ENCODE measurements at regions not wholly inside any gene's neighbourhood (a gene's known extent, or its start where the extent isn't known, plus 50 kb on each side); places are given as distances from the start of the nearest gene placed in this dataset.
"Not testable (repeated sequence)": the region's sequence is repeated elsewhere in the genome, so short reads cannot be mapped to it uniquely, and the experiment has no call there.

- not testable (repeated sequence) for H3K4me3 ChIP-seq (ENCODE audit: low read depth, low read length); H3K9ac ChIP-seq (ENCODE audit: low read length); H3K79me2 ChIP-seq (ENCODE audit: control insufficient read depth, insufficient read depth, low read length, poor library complexity); H3K23ac ChIP-seq (ENCODE audit: low read length); H4K91ac ChIP-seq (ENCODE audit: low read depth, low read length); H4K8ac ChIP-seq (ENCODE audit: low read depth, low read length); H3K18ac ChIP-seq (ENCODE audit: low read length); H3K27me3 ChIP-seq (ENCODE audit: insufficient read depth, low read length); H2BK12ac ChIP-seq (ENCODE audit: low read length); H3K79me1 ChIP-seq (ENCODE audit: low read length); H3K36me3 ChIP-seq (ENCODE audit: control insufficient read depth in 1 of 2, insufficient read depth in 2 of 2, low read length in 2 of 2); H4K12ac ChIP-seq (ENCODE audit: low read depth, low read length); H3K4ac ChIP-seq (ENCODE audit: low read depth, low read length); H3K27ac ChIP-seq (ENCODE audit: low read depth, low read length); H3K14ac ChIP-seq (ENCODE audit: low read length); H3K4me1 ChIP-seq (ENCODE audit: control insufficient read depth in 1 of 2, insufficient read depth in 2 of 2, low read length in 2 of 2); DNase-seq; H2BK120ac ChIP-seq (ENCODE audit: insufficient read depth, low read length, poor library complexity); H3K9me3 ChIP-seq (ENCODE audit: insufficient read depth, low read depth, low read length); H2AFZ ChIP-seq (ENCODE audit: insufficient read depth, low read length, poor library complexity); H2BK5ac ChIP-seq (ENCODE audit: low read depth, low read length, poor library complexity); H2AK5ac ChIP-seq (ENCODE audit: low read length); H3K4me2 ChIP-seq (ENCODE audit: low read length)
- no CpG with 5 or more reads among the region's 5 CpGs for WGBS (ENCODE audit: extremely low coverage, insufficient coverage, insufficient read length)
Observed at GRCh38 chr14:106344065-106344614, 817.8 kb downstream of the TMEM121 start.

- not testable (repeated sequence) for H2BK12ac ChIP-seq (ENCODE audit: low read length); H3K9me3 ChIP-seq (ENCODE audit: insufficient read depth, low read depth, low read length); DNase-seq; H2AFZ ChIP-seq (ENCODE audit: insufficient read depth, low read length, poor library complexity); H3K36me3 ChIP-seq (ENCODE audit: control insufficient read depth in 1 of 2, insufficient read depth in 2 of 2, low read length in 2 of 2); H2BK120ac ChIP-seq (ENCODE audit: insufficient read depth, low read length, poor library complexity); H3K4me1 ChIP-seq (ENCODE audit: control insufficient read depth in 1 of 2, insufficient read depth in 2 of 2, low read length in 2 of 2); H3K27me3 ChIP-seq (ENCODE audit: insufficient read depth, low read length); H4K91ac ChIP-seq (ENCODE audit: low read depth, low read length); H2BK5ac ChIP-seq (ENCODE audit: low read depth, low read length, poor library complexity); H2AK5ac ChIP-seq (ENCODE audit: low read length); H3K4ac ChIP-seq (ENCODE audit: low read depth, low read length); H3K23ac ChIP-seq (ENCODE audit: low read length); H3K27ac ChIP-seq (ENCODE audit: low read depth, low read length); H4K8ac ChIP-seq (ENCODE audit: low read depth, low read length); H3K4me2 ChIP-seq (ENCODE audit: low read length); H3K79me1 ChIP-seq (ENCODE audit: low read length); H3K9ac ChIP-seq (ENCODE audit: low read length); H4K12ac ChIP-seq (ENCODE audit: low read depth, low read length); H3K79me2 ChIP-seq (ENCODE audit: control insufficient read depth, insufficient read depth, low read length, poor library complexity); H3K4me3 ChIP-seq (ENCODE audit: low read depth, low read length); H3K14ac ChIP-seq (ENCODE audit: low read length); H3K18ac ChIP-seq (ENCODE audit: low read length)
- WGBS (ENCODE audit: extremely low coverage, insufficient coverage, insufficient read length) = no CpG with 5 or more reads among the region's 5 CpGs
Observed at GRCh38 chr14:106344791-106345479, 818.6 kb downstream of the TMEM121 start.

- H3K79me1 ChIP-seq (ENCODE audit: low read length) = no peaks in the 10 kb centered on the region
- no peak overlapping the region for H3K14ac ChIP-seq (ENCODE audit: low read length)
- no peak overlapping the region for H3K4me3 ChIP-seq (ENCODE audit: low read depth, low read length)
- no peak for DNase-seq
- no peak overlapping the region for H3K27ac ChIP-seq (ENCODE audit: low read depth, low read length)
- no peaks in the 10 kb centered on the region for H3K79me2 ChIP-seq (ENCODE audit: control insufficient read depth, insufficient read depth, low read length, poor library complexity)
- no peaks in the 10 kb centered on the region for H3K27me3 ChIP-seq (ENCODE audit: insufficient read depth, low read length)
- no peak overlapping the region for H4K12ac ChIP-seq (ENCODE audit: low read depth, low read length)
- H3K9ac ChIP-seq (ENCODE audit: low read length) = no peak overlapping the region
- no peaks in the 10 kb centered on the region for H3K9me3 ChIP-seq (ENCODE audit: insufficient read depth, low read depth, low read length)
- no peak overlapping the region for H4K91ac ChIP-seq (ENCODE audit: low read depth, low read length)
- H4K8ac ChIP-seq (ENCODE audit: low read depth, low read length) = no peak overlapping the region
- H2BK12ac ChIP-seq (ENCODE audit: low read length) = no peak overlapping the region
- no CpG with 5 or more reads among the region's 8 CpGs for WGBS (ENCODE audit: extremely low coverage, insufficient coverage, insufficient read length)
- H3K23ac ChIP-seq (ENCODE audit: low read length) = no peak overlapping the region
- no peak overlapping the region for H2BK5ac ChIP-seq (ENCODE audit: low read depth, low read length, poor library complexity)
- no peak overlapping the region for H2AK5ac ChIP-seq (ENCODE audit: low read length)
- no peaks in the 10 kb centered on the region for H3K36me3 ChIP-seq (ENCODE audit: control insufficient read depth in 1 of 2, insufficient read depth in 2 of 2, low read length in 2 of 2)
- no peaks in the 10 kb centered on the region for H3K4me1 ChIP-seq (ENCODE audit: control insufficient read depth in 1 of 2, insufficient read depth in 2 of 2, low read length in 2 of 2)
- H2AFZ ChIP-seq (ENCODE audit: insufficient read depth, low read length, poor library complexity) = no peak overlapping the region
- H3K4me2 ChIP-seq (ENCODE audit: low read length) = no peak overlapping the region
- H2BK120ac ChIP-seq (ENCODE audit: insufficient read depth, low read length, poor library complexity) = no peak overlapping the region
- H3K4ac ChIP-seq (ENCODE audit: low read depth, low read length) = no peak overlapping the region
- H3K18ac ChIP-seq (ENCODE audit: low read length) = no peak overlapping the region
Observed at GRCh38 chr14:106346084-106346483, 819.7 kb downstream of the TMEM121 start.

- H3K79me2 ChIP-seq (ENCODE audit: control insufficient read depth, insufficient read depth, low read length, poor library complexity) = no peaks in the 10 kb centered on the region
- no peaks in the 10 kb centered on the region for H3K36me3 ChIP-seq (ENCODE audit: control insufficient read depth in 1 of 2, insufficient read depth in 2 of 2, low read length in 2 of 2)
- no peak overlapping the region for H4K91ac ChIP-seq (ENCODE audit: low read depth, low read length)
- DNase-seq = no peak
- H3K79me1 ChIP-seq (ENCODE audit: low read length) = no peaks in the 10 kb centered on the region
- H2BK5ac ChIP-seq (ENCODE audit: low read depth, low read length, poor library complexity) = no peak overlapping the region
- H3K9me3 ChIP-seq (ENCODE audit: insufficient read depth, low read depth, low read length) = no peaks in the 10 kb centered on the region
- no peak overlapping the region for H3K23ac ChIP-seq (ENCODE audit: low read length)
- no peak overlapping the region for H4K8ac ChIP-seq (ENCODE audit: low read depth, low read length)
- no peaks in the 10 kb centered on the region for H3K27me3 ChIP-seq (ENCODE audit: insufficient read depth, low read length)
- H4K12ac ChIP-seq (ENCODE audit: low read depth, low read length) = no peak overlapping the region
- no peak overlapping the region for H3K18ac ChIP-seq (ENCODE audit: low read length)
- no peak overlapping the region for H3K4me2 ChIP-seq (ENCODE audit: low read length)
- H3K4ac ChIP-seq (ENCODE audit: low read depth, low read length) = no peak overlapping the region
- no peak overlapping the region for H2AK5ac ChIP-seq (ENCODE audit: low read length)
- WGBS (ENCODE audit: extremely low coverage, insufficient coverage, insufficient read length) = no CpG with 5 or more reads among the region's 4 CpGs
- no peak overlapping the region for H2BK120ac ChIP-seq (ENCODE audit: insufficient read depth, low read length, poor library complexity)
- H2BK12ac ChIP-seq (ENCODE audit: low read length) = no peak overlapping the region
- no peaks in the 10 kb centered on the region for H3K4me1 ChIP-seq (ENCODE audit: control insufficient read depth in 1 of 2, insufficient read depth in 2 of 2, low read length in 2 of 2)
- H3K9ac ChIP-seq (ENCODE audit: low read length) = no peak overlapping the region
- H2AFZ ChIP-seq (ENCODE audit: insufficient read depth, low read length, poor library complexity) = no peak overlapping the region
- H3K27ac ChIP-seq (ENCODE audit: low read depth, low read length) = no peak overlapping the region
- H3K14ac ChIP-seq (ENCODE audit: low read length) = no peak overlapping the region
- H3K4me3 ChIP-seq (ENCODE audit: low read depth, low read length) = no peak overlapping the region
Observed at GRCh38 chr14:106346534-106347290, 820.3 kb downstream of the TMEM121 start.
